NT2/D1 (cell line): ENCODE measurements at regions not wholly inside any gene's neighbourhood (a gene's known extent, or its start where the extent isn't known, plus 50 kb on each side); places are given as distances from the start of the nearest gene placed in this dataset.
"Not testable (repeated sequence)": the region's sequence is repeated elsewhere in the genome, so short reads cannot be mapped to it uniquely, and the experiment has no call there.

ENCODE experiments used
- DNase-seq: peaks from one replicate; pipeline ENCODE4 v3.0.0-alpha.2; 2011; ENCODE audit warnings: low read depth, low spot score
- H3K27me3 ChIP-seq: 2 replicates; pipeline ENCODE4 v1.6.0; 2011; ENCODE audit warnings: mild to moderate bottlenecking; ENCODE audit not compliant: insufficient read length, insufficient read depth
- H3K36me3 ChIP-seq: 2 replicates; pipeline ENCODE4 v1.6.1; 2011; ENCODE audit warnings: mild to moderate bottlenecking, low read length, mixed read lengths; ENCODE audit not compliant: insufficient read depth, insufficient read length
- H3K4me1 ChIP-seq: 2 replicates; pipeline ENCODE4 v1.5.1; 2011; ENCODE audit not compliant: insufficient read depth, insufficient read length
- H3K4me3 ChIP-seq: 2 replicates; pipeline ENCODE4 v1.5.1; 2011; ENCODE audit warnings: low read depth; ENCODE audit not compliant: insufficient read length
- H3K9ac ChIP-seq: 2 replicates; pipeline ENCODE4 v1.6.0; 2011; ENCODE audit warnings: low read depth; ENCODE audit not compliant: insufficient read length
- H3K9me3 ChIP-seq: 2 replicates; pipeline ENCODE4 v1.5.1; 2011; ENCODE audit warnings: mild to moderate bottlenecking, low read length; ENCODE audit not compliant: insufficient read depth
- SUZ12 ChIP-seq: IDR thresholded peaks from 2 replicates; pipeline ENCODE4 v1.6.1; 2011; ENCODE audit not compliant: insufficient read length, insufficient read depth; ENCODE audit errors: extremely low read depth
- YY1 ChIP-seq: IDR thresholded peaks from 2 replicates; pipeline ENCODE4 v1.6.1; 2011; ENCODE audit not compliant: insufficient read length, insufficient read depth
- ZNF274 ChIP-seq: IDR thresholded peaks from 2 replicates; pipeline ENCODE4 v1.6.1; 2011; ENCODE audit warnings: mild to moderate bottlenecking, low read depth, low read length

- H3K27me3 ChIP-seq = no peaks in the 10 kb centered on the region
- H3K36me3 ChIP-seq = no peaks in the 10 kb centered on the region
- no peak overlapping the region for H3K4me3 ChIP-seq
- no peak overlapping the region for H3K9ac ChIP-seq
- H3K4me1 ChIP-seq = no peaks in the 10 kb centered on the region
- no peaks in the 10 kb centered on the region for H3K9me3 ChIP-seq
- TF ChIP-seq SUZ12 = no peak
- TF ChIP-seq YY1 = no peak
- no peak for TF ChIP-seq ZNF274
- DNase-seq = no peak
Measured at GRCh38 chr1:143653429-143653802, 318.4 kb downstream of the FAM72C start.

GRCh38 chr1:143652744-143653428, 318.9 kb downstream of the FAM72C start:
- Histone ChIP-seq H3K36me3 (no peaks in the 10 kb centered on the region), H3K9ac (no peak overlapping the region), H3K4me3 (no peak overlapping the region), H3K27me3 (no peaks in the 10 kb centered on the region), H3K9me3 (no peaks in the 10 kb centered on the region), H3K4me1 (no peaks in the 10 kb centered on the region)
- DNase-seq = no peak
- TF ChIP-seq YY1 = no peak
- no peak for TF ChIP-seq ZNF274
- TF ChIP-seq SUZ12 = no peak

GRCh38 chr1:143652187-143652586, 319.6 kb downstream of the FAM72C start:
- H3K27me3 ChIP-seq = no peaks in the 10 kb centered on the region
- TF ChIP-seq ZNF274 (no peak), SUZ12 (no peak), YY1 (no peak)
- no peaks in the 10 kb centered on the region for H3K4me1 ChIP-seq
- no peak for DNase-seq
- H3K9me3 ChIP-seq = no peaks in the 10 kb centered on the region
- H3K4me3 ChIP-seq = no peak overlapping the region
- no peak overlapping the region for H3K9ac ChIP-seq
- no peaks in the 10 kb centered on the region for H3K36me3 ChIP-seq

GRCh38 chr1:143651350-143651992, 320.3 kb downstream of the FAM72C start:
- no peak for DNase-seq
- TF ChIP-seq SUZ12 (no peak), ZNF274 (no peak), YY1 (no peak)
- Histone ChIP-seq H3K9ac (no peak overlapping the region), H3K27me3 (no peaks in the 10 kb centered on the region), H3K36me3 (no peaks in the 10 kb centered on the region), H3K4me3 (no peak overlapping the region), H3K9me3 (no peaks in the 10 kb centered on the region), H3K4me1 (no peaks in the 10 kb centered on the region)

- H3K9ac ChIP-seq, H3K4me3 ChIP-seq, H3K27me3 ChIP-seq, H3K36me3 ChIP-seq, H3K9me3 ChIP-seq, H3K4me1 ChIP-seq, DNase-seq: not testable (repeated sequence)
Measured at GRCh38 chr1:143644035-143644434, 327.8 kb downstream of the FAM72C start.

- TF ChIP-seq YY1 (no peak), ZNF274 (no peak)
- Histone ChIP-seq H3K9ac (no peak overlapping the region), H3K9me3 (no peaks in the 10 kb centered on the region), H3K4me1 (no peaks in the 10 kb centered on the region), H3K36me3 (no peaks in the 10 kb centered on the region), H3K4me3 (peak overlapping the region; percentile 24), H3K27me3 (peaks cover 10% of the 10 kb centered on the region)
- DNase-seq = peak; percentile 1
Measured at GRCh38 chr1:143643148-143643885, 328.5 kb downstream of the FAM72C start.

GRCh38 chr1:143625886-143626285, 345.9 kb downstream of the FAM72C start:
- Histone ChIP-seq H3K9me3 (no peaks in the 10 kb centered on the region), H3K4me3 (no peak overlapping the region)
- no peak for TF ChIP-seq ZNF274
- TF ChIP-seq YY1 = no peak
- no peak for TF ChIP-seq SUZ12

More at GRCh38 chr1:143625886-143626285, 345.9 kb downstream of the FAM72C start:
- H3K27me3 ChIP-seq = no peaks in the 10 kb centered on the region
- no peaks in the 10 kb centered on the region for H3K4me1 ChIP-seq
- H3K36me3 ChIP-seq = no peaks in the 10 kb centered on the region
- no peak overlapping the region for H3K9ac ChIP-seq
- DNase-seq = no peak
